ENCODE measurements at regions not wholly inside any gene's neighbourhood (a gene's known extent, or its start where the extent isn't known, plus 50 kb on each side); places are given as distances from the start of the nearest gene placed in this dataset.

DNA sequence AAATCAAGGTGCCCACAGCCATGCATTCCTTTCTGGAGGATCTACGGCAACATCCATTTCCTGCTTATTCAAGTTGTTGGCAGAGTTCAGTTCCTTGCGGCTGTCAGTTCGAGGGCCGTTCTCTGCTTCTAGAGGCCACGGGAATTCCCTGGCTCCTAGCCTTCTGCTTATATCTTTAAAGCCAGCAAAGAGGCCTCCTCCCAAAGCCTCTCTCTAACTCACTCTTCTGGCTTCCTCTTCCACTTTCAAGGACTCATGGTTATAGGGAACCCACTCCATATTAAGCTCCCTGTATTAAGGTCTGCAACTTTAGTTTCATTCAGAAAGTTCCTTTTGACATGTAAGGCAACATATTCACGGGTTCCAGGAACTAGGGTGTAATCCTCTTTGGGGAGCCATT, 150.1 kb upstream of the RMP24 start:
- Histone ChIP-seq H3K27me3 (no peaks in the 10 kb centered on the region), H3K27ac (no peak overlapping the region), H3K36me3 (no peaks in the 10 kb centered on the region), H3K4me1 (no peaks in the 10 kb centered on the region), H3K4me3 (no peak overlapping the region), H3K9me3 (no peaks in the 10 kb centered on the region)
- DNase-seq (ENCODE audit: extremely low spot score in 2 of 2) = no peak
- intact Hi-C loops (cut with DNase I) = no loop called here
- TF ChIP-seq, protein P1, sequence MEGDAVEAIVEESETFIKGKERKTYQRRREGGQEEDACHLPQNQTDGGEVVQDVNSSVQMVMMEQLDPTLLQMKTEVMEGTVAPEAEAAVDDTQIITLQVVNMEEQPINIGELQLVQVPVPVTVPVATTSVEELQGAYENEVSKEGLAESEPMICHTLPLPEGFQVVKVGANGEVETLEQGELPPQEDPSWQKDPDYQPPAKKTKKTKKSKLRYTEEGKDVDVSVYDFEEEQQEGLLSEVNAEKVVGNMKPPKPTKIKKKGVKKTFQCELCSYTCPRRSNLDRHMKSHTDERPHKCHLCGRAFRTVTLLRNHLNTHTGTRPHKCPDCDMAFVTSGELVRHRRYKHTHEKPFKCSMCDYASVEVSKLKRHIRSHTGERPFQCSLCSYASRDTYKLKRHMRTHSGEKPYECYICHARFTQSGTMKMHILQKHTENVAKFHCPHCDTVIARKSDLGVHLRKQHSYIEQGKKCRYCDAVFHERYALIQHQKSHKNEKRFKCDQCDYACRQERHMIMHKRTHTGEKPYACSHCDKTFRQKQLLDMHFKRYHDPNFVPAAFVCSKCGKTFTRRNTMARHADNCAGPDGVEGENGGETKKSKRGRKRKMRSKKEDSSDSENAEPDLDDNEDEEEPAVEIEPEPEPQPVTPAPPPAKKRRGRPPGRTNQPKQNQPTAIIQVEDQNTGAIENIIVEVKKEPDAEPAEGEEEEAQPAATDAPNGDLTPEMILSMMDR (IDR thresholded peaks at IDR 0.05) = no peak
- no peak for TF ChIP-seq POLR2AphosphoS5 (IDR thresholded peaks at IDR 0.05; ENCODE audit: insufficient read depth in 1 of 2, low read depth in 1 of 2)
- TF ChIP-seq POLR2A (IDR thresholded peaks at IDR 0.05) = no peak

DNA sequence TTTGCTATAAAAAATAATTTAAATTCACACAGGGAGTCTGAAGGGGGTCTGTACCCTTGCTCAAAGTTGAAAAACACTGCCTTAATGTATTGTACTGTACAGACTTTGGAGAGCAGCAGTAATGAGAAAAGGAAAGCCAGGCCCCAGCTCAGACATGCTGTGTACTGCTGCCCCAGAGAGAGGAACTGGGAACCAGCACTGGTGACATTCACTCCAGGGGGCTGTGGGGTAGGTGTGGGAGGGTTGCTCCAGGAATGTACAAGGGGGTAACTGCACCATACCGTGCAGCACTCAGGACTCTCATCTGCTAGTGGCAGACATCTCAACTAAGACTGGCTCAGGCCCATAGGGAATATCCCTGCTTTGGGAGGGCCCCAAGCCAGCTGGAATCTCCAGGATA, 146.0 kb upstream of the RMP24 start:
- no peak overlapping the region for H3K27ac ChIP-seq
- H3K4me3 ChIP-seq = no peak overlapping the region
- no peaks in the 10 kb centered on the region for H3K27me3 ChIP-seq
- TF ChIP-seq POLR2A (IDR thresholded peaks at IDR 0.05) (no peak), POLR2AphosphoS5 (IDR thresholded peaks at IDR 0.05; ENCODE audit: insufficient read depth in 1 of 2, low read depth in 1 of 2) (no peak)
- TF ChIP-seq, protein P1 (IDR thresholded peaks at IDR 0.05) = no peak
- no peaks in the 10 kb centered on the region for H3K4me1 ChIP-seq
- DNase-seq (ENCODE audit: extremely low spot score in 2 of 2) = no peak
- intact Hi-C loops (cut with DNase I) = no loop called here
- H3K9me3 ChIP-seq = no peaks in the 10 kb centered on the region
- H3K36me3 ChIP-seq = no peaks in the 10 kb centered on the region

DNA sequence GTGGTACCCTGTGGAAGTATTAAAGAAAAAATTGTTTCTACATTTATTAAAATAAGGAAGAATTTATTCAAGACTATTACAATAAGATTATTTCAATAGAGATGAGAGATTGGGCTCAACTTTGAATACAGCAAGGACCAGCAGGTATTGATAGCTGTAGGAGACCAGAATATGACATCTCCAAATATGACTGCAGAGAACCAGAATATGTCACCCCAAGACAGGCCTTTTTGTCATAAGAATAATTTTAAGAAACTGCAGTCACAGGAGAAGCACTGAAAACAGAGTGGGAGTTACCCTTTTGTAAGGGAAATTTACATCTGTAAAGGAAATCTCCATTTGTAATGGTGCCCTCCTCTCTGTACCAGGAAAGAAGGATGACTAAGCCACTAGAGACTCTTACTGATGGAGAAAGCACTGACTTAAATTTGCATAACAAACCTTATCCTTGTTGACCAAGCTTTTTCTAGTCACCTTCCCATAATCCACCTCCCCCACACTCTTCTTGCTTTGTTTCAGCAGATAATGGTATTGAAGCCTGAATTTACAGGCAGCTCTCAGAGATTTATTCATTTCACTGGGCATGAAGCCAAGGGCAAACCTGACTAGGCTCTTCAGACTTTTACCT, 145.1 kb upstream of the RMP24 start:
- Histone ChIP-seq H3K4me3 (no peak overlapping the region), H3K36me3 (no peaks in the 10 kb centered on the region), H3K9me3 (no peaks in the 10 kb centered on the region), H3K27ac (no peak overlapping the region), H3K4me1 (no peaks in the 10 kb centered on the region), H3K27me3 (no peaks in the 10 kb centered on the region)
- DNase-seq (ENCODE audit: extremely low spot score in 2 of 2) = no peak
- TF ChIP-seq, protein P1 (IDR thresholded peaks at IDR 0.05) = no peak
- no peak for TF ChIP-seq POLR2AphosphoS5 (IDR thresholded peaks at IDR 0.05; ENCODE audit: insufficient read depth in 1 of 2, low read depth in 1 of 2)
- no peak for TF ChIP-seq POLR2A (IDR thresholded peaks at IDR 0.05)
- intact Hi-C loops (cut with DNase I) = no loop called here

DNA sequence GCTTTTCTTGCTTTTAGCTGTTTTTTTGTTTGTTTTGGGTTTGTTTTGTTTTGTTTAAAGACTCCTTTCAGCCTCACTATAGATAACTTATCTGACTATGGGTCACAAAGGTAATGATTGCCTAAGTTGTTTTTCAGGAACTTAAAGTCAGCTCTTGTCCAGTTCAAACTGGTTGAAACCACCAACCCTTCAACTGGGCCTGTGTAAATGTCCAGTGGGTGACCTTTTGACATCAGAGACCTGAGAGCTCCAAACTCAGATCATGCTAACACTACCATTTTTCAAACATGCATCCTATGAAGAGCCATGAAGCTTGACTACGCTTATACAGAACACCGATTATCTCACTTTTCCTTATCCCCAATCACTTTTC, 144.6 kb upstream of the RMP24 start:
- no peak overlapping the region for H3K4me3 ChIP-seq
- TF ChIP-seq POLR2A (IDR thresholded peaks at IDR 0.05) = no peak
- TF ChIP-seq, protein P1 (IDR thresholded peaks at IDR 0.05) = no peak
- TF ChIP-seq POLR2AphosphoS5 (IDR thresholded peaks at IDR 0.05; ENCODE audit: insufficient read depth in 1 of 2, low read depth in 1 of 2) = no peak
- H3K27me3 ChIP-seq = no peaks in the 10 kb centered on the region
- H3K27ac ChIP-seq = no peak overlapping the region
- no peaks in the 10 kb centered on the region for H3K9me3 ChIP-seq
- intact Hi-C loops (cut with DNase I) = no loop called here
- no peaks in the 10 kb centered on the region for H3K4me1 ChIP-seq
- DNase-seq (ENCODE audit: extremely low spot score in 2 of 2) = no peak
- no peaks in the 10 kb centered on the region for H3K36me3 ChIP-seq

DNA sequence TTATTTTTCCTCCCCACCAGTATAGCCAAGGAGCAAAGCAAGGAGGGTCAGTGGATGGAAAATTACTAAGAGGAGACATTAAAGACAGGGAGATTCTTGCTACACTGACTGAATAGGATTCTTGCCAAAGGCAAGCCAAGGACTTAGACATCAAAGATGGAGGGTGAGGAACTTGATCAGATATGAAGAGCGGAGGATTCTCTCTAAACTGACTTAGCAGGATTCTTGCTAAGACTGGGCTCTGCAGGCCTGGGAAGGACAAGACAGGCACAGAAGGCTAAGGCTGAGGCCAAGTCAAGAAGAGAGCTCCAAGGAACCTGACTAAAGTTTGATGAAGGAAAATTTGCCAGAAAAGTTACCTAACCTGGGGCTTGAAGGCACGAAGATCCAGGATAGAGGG, 143.9 kb upstream of the RMP24 start:
- Histone ChIP-seq H3K27ac (no peak overlapping the region), H3K9me3 (no peaks in the 10 kb centered on the region), H3K4me3 (no peak overlapping the region), H3K4me1 (no peaks in the 10 kb centered on the region), H3K27me3 (no peaks in the 10 kb centered on the region), H3K36me3 (no peaks in the 10 kb centered on the region)
- TF ChIP-seq POLR2A (IDR thresholded peaks at IDR 0.05) (no peak), POLR2AphosphoS5 (IDR thresholded peaks at IDR 0.05; ENCODE audit: insufficient read depth in 1 of 2, low read depth in 1 of 2) (no peak)
- TF ChIP-seq, protein P1 (IDR thresholded peaks at IDR 0.05) = no peak
- no peak for DNase-seq (ENCODE audit: extremely low spot score in 2 of 2)
- intact Hi-C loops (cut with DNase I) = no loop called here

Measured in vagina (tissue), 2 donors.